ENCODE measurements at regions not wholly inside any gene's neighbourhood (a gene's known extent, or its start where the extent isn't known, plus 50 kb on each side); places are given as distances from the start of the nearest gene placed in this dataset.

DNA sequence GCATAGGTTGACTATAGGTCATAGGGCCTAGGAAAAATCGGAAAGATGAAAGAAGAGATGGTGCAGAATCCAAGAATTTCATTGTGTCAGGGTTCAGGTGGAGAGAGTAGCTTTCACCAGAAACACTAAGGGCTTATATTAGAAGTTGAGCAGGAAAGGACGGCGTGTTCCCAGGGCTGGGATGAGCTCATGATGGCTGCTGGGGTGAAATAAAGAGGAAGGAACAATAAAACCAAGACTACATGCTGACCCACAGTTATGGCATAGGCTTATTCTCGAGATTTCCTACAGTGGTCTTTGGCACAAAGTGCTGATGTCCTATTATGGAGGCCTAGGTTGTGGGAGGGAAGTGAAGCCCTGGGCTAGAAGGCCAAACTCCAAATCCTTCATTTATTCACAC is 195.8 kb downstream of the PTEN start:
- no peak for DNase-seq (ENCODE audit: low read depth)

DNA sequence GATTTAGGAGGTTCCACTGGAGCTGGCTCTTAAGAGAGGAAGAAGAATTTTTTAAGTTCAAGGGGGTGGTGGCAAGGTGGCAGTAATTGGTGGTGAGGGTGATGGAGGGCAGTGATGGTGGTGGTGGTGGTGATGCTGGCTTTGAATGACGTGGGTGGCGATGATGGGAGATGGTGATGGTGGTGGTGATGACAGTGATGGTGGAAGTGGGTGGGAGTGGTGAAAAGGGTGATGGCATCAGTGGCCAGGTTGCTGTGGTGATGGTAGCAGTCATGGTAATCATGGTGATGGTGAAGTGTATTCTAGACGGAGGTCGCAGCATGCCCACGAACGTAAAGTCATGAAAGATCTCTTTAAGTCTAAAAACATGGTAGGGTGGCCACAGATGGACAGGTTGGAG is 197.3 kb downstream of the PTEN start:
- DNase-seq (ENCODE audit: low read depth), result no peak

DNA sequence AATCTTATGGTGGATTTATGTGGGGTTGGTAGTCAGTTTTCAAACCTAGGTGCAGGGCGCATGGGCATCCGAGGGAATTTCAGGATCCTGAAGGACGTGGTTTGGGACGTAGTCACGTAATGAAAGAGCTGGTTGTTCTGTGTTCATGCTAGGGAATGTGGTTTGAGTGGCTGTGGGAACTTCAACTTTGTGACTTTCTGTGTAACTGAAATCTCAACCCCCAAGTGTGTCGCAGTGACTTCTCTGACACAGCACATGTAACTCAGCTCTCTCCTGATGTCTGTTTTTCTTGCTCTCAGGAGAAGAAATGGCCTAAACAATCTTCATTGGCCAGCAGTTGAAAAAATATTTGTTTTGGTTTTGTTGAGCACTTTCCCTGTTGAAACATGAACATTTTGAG is 199.0 kb downstream of the PTEN start:
- DNase-seq (ENCODE audit: low read depth), result no peak

DNA sequence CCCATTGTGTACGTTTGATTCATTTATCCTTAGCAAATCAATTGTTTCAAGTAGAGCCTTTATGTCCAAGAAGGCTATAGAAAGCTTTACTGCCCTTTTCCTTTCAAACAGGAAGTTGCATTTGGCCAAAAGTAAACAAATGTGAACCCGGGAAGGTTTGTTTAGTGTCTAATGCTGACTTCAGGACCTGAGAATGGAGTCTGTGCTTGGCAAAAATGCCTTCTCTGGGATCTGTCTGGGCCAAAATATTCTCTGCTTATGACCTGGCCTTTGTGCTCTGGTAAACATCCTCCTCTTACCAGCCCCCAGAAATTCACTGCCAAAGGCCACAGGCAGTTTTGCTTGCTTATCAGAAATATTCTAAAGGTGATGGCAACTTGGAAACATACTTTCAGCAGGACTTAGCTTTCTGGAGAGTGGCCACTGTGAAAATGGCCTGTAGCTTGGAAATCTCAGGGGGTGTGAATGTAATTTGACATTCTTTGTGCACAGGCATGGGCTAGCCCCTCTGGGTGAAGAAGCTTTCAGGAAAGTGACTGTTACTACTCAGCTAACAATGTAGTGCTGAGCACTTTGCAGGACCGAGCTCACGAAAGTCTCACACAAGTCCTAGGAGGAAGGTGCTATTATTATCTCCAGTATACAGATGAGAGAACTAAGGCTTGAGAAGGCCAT is 199.5 kb downstream of the PTEN start:
- DNase-seq (ENCODE audit: low read depth), result no peak

DNA sequence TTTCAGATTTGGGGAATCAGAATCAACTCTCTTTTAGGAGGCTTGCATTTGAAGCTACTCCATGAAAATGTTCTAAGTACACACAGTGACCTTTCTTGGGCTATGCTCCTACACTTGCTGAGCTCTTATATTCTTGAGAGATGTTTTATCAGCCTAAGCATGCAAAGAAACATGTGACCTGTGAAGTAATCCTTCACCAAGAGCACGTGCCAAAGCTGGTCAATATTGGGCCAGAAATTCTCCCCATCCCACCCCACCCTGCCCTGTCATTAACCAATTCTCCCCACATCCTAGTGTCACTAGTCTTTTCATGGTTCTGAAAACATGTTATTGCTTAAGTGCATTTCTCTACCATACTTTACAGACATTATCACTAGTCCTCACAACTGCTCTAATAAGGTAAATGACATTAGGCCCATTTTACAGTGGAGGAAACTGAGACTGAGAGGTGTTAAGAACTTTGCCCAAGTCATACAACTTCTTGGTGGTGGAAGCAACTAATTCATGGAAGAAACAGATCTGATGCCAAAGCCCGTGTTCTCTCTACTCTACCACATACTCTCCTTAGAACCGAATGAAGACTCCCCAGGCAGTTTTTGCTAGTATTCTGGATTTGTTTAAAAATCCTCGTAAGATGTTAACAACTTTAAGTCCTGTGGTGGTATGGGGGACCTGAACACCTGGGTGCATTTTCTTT is 200.6 kb downstream of the PTEN start:
- DNase-seq (ENCODE audit: low read depth), result no peak

DNA sequence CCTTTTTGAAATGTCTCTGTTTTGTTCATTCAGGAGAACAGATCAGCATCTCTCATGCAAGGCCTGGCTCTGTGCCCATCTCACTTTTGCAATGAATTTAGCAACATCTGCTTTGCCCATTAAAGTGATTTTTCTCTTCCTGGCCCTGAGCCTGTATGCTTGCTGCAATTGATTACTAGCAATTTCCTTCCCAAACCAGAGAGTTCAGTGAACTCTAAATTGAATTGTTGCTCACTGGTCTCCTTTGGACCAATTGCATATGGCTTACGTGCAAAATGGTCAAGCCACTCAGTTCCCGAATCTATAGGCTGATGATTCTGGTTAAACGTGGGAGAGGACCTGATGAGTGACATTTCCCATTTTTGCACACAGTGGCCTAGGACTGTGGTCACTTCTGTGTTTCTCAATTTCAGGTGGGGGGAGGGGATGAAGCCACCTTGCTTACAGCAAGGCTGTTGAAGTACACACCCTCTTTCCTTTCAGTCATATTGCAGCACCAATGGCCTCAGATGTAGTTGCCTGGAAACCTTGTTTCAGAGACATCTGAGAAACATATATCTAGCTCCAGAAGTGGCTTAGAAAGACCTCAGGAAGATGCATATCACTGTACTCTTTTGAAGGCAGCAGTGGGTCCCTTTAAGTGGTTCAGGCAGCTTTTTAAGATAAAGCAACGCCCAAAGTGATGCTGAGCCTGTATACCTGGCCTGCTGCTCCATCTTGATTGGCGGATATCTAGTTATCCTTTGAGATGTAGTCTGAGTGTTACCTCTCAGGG is 201.4 kb downstream of the PTEN start:
- no peak for DNase-seq (ENCODE audit: low read depth)

DNA sequence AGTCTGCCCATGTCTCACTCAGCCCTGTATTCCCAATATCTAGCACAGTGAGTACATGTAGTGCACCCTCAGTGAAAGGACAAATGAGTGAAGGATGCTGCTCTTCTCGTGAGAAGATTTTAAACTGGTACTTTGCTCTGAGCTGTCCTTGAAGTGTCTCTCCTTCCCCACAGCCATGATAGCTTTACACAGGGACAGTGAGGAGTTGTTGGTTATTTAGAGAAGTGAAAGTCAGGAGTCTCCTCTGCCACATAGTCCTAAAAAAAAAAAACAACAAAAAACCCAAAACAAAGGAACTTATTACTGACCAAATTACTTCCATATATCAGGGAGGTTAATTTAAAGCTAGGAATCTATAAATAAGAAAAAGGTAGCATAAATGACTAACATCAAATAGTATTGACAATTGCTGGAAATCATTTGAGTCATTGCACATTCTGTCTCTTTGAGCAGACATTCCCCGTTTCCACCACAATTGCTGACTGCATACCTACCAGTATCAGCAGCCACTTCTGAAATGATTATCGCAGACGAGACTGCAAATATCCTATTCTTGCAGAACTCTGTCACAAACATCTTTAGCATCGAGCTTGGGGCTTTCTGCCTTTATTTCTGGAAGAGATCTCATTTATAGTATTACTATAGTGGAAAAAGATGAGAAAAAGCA is 202.1 kb downstream of the PTEN start:
- no peak for DNase-seq (ENCODE audit: low read depth)

DNA sequence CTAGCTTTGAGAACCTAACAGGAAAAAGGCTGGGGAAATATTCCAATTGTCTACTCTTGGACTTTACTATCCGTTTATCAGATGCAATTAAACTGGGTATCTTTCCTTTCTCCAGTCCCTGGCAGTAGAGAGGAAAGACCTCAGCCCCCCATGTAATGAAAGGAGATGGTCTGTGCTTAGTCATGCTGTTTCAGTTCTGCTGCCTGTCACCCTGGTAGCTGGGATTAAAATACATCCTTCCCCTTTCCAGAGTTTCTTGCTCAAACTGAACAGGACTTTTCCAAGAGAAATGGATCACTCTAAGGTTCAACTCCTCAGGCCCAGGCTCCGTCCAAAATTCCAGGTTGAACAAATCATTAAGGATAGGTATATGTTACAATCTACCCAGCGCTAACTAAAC is 202.9 kb downstream of the PTEN start:
- no peak for DNase-seq (ENCODE audit: low read depth)

DNA sequence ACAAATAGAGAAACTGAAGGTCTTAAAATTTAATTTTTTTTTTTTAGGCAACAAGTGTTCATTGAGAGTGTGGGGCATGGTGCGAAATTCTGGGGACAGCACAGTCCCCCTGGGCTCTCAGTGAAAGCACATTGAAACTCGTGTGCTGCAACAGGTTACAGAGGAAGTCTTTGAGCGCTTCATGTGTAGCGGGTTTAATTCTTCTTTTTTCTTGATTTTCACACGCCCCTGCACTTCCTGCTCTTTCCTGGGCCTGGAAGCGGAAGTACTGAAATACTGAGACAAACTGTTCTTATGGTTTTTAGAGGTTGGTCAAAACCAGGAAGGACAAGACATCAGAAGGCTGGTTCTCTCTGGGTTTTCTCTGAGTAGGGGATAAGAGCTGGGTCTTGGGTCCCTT is 203.5 kb downstream of the PTEN start:
- no peak for DNase-seq (ENCODE audit: low read depth)

DNA sequence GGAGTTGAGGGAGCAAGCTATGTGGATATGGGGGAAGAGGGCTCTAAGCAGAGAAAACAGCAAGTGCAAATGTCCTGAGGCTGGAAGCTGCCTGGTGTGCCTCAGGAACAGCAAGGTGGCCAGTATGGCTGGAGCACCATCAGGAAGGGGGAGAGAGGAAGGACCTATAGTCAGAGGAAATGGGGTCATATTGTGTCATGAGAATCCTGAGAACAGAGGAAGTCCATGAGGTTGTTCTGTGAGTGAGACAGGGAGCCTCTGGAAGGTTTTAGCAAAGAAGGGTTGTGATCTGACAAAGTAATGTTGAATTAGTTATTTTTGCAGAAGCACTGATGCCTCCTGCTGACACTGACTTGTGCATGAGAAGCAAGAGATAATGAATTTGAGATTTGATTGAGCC is 204.3 kb downstream of the PTEN start:
- no peak for DNase-seq (ENCODE audit: low read depth)

DNA sequence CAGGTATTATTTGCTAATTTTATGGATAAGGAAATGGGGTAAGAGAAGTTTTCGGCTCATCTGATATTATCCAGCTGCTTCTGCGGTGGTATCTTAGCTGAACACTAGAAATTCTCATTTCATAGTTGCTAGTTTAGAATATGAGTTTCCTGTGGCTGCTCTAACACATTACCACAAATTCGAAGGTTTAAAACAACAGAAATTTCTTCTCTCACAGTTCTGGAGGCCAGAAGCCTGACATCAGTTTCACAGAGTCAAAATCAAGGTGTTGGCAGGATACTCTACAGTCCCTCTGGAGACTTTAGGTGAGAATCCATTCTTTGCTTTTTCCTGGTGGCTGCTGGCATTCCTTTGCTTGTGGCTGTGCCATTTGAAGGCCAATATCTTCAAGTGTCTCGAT is 205.9 kb downstream of the PTEN start:
- DNase-seq (ENCODE audit: low read depth), result no peak

DNA sequence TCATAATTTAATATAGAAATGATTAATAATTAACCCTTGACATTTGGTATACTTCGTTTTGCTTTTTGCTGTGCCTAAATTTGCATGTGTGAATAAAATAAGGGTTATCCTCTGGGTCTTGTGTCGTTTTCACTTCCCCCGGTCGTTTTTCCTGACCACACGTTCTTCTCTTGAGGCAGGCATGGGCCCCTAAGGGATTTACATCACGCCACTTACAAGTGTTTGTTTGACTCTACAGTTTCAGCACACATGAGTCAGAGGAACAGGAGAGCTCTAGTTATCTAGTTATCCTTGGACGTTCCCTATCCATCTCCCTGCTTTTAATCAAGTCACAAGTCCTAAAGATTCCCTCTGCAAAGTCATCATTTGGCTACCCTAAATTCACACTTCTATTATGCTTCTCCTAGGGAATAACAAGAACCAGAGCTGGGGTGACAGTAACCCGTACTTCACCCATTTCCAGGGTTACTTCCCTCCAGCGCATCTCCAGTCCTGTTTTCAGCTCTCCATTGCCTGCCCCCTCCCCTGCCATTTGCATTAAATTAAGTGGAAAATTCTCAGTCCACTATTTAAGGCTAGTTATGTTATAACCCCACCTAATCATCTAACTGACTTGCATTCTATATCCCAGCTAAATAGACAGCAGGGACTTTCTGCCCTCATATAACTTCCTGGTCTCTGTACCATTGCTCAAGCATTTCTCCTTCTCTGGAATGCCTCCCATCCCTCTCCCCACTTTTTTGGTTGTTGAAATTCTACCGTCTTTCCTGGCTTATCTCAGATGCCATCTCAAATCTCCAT is 206.9 kb downstream of the PTEN start:
- no peak for DNase-seq (ENCODE audit: low read depth)

DNA sequence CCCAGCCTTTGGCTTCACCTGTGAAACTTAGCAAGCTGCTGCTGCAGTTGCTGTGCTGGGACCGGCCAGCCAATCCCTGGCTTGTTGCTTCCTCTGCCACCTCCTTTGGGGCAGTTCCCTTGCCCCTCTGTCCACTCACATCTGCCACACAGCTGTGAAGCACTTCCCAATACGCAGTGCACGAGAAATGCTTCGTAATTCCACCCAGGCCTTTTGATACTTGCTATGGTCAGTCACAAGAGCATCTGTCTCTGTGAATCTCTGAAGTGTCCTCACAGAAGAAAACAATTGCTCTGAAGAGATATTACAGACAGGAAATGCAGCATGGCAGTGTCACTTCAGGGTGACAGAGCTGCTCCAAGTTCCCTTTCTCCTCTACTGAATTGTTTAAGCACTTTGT is 208.5 kb downstream of the PTEN start:
- no peak for DNase-seq (ENCODE audit: low read depth)

DNA sequence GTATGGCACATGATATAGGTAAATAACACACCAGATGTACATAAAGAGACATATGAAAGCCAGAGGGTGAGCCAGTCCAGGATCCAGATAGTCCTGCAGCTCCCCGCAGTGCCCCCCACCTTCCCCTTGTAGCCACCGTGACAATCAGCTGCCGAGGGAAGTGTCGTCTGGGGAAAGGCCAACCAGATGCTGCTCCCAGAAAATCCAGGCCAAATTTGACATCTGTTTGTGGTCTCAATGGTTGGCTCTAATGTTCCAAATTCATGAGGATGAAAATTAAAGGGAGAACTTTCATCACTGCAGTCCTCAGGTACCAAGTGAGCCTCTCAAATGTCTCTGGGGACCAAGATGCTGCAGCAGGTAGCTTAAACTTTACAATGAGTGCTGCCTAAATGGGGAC is 210.3 kb downstream of the PTEN start:
- no peak for DNase-seq (ENCODE audit: low read depth)

DNA sequence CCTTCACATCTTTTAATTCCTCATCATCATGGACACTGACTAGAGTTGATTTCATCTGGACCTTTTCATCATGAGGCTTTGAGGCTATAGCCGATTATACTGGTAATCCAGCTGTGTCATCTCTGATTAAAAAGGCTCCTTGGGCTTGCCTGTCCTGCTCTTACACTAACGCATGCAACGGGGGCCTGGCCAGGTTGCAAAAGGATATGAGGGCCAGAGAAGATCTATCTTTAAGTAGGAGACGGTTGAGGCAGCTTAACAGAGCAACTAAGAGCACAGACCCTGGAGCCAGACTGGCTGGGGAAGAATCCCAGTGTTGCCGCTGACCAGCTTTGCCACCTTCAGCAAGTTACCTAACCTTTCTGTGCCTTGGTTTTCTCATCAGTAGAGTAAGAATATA is 211.5 kb downstream of the PTEN start:
- DNase-seq (ENCODE audit: low read depth), result no peak

DNA sequence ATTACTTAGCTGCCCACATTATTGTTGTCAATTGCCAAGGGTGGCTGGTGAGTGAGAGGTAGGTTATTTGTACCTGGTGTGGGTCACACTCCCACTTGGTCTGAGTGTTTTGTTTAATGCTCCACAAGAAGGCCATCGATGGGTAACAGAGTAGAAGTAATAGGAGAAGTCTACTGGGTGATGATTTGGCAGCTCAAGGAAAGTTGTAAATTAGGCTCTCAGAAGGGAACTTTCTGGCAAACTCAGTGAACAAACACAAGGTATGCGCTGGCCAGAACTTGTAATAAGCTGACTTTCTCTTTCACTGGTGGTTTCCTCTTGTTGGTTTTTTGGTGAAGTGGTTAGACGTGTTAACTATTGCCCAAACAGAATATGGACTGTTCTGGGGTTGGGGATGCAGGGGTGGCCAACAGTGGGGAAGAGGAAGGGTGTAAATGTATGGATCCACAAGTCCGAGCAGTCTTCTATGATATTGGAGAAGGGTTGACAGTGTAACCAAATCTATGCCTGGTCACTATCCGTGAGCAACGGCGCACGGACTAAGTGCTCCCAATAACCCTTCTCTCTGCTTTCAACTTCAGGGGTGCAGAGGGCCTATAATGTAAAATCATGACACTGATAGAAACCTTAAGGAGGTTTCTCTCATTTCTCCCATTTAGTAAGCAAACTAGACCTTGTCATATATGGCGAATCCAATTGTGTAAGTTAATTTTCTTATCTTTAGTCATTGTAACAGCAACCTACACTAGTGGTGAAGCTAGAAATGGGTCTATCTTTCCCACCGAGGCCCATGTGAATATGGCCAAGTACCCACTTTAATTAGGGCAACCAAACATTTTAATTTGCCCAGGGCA is 212.8 kb downstream of the PTEN start:
- no peak for DNase-seq (ENCODE audit: low read depth)

DNA sequence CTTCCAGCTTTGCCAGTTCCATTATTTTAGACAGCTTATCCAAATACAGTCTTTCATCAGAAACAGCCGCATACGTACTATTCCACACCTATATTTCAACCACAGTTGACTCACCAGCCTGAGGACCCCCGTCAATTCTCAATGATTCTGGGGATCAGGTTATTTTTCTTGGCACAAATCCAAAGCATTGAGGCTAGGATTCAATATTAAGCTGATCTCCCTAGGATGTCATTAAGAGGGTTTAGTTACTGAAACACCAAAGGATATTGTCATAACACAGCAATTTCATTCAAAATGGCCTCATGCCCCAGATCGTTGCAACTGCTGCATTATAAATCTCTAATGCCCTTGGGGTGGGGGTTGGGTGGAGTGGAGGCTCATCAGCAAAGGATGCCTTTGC is 214.6 kb downstream of the PTEN start:
- DNase-seq (ENCODE audit: low read depth), result no peak

DNA sequence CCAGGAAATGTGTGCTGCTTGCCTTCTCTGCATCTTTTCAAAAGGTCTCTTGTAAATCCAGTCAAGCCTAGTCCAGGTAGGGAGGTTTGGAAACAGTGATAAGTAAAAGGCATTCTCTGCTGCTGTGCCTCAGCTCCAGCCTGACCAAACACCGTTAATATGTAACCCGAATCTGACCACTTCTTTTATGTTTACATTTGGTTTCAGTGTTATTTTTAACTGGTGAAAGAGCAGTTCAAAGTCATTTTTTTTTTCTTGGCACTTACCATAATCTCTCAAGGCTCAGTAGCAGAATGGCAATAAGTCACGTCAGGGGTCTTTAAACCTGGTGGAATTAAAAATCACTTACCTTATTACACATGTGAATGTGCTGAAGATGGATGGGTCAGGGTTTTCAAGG is 216.8 kb downstream of the PTEN start:
- no peak for DNase-seq (ENCODE audit: low read depth)

DNA sequence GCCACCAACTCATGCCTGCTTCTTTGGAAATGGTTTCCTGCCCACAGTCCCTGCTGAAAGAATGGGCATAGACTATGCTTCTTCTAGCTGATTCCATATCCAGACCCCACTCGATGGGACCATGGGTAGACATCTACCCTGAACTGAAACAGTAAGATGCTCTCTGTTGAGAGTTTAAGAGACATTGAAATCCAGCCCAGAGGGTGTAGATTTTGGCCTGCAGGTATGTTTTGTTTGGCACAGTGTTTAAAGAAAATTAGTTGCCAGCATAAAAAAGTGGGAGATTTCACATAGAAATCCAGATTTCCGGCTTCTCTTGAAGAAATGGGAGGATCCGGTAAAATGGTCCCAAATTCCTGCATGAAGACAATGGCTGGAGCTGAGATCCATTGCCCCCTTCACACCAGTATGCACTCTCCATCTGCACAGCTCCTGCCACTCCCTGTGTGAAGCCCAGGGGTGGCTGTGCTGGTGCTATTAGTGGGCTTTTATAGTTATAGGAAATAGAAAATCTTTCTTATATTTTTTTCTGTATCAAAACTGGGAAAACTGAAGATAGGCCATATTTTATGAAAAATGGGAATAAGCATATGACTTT is 218.1 kb downstream of the PTEN start:
- DNase-seq (ENCODE audit: low read depth), result no peak

DNA sequence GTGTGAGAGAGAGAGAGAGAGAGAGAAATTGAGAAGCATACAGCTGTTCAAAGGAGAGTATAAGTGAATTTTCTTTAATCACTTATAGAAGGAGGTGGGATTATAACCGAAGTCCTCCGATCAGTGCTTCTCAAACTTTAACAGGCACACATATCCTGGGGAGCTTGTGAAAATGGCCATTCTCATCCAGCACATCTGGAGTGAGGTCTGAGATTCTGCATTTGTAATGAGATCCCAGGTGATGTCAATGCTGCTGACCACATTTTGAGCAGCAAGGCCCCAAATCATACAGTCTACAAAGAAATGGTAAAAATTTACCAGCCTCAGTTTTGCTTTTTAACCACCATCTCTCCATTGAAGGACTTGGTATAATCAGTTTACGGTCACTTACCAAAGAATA is 219.0 kb downstream of the PTEN start:
- no peak for DNase-seq (ENCODE audit: low read depth)

Measured in activated gamma-delta T cell treated with anti-CD3 and anti-CD28 coated beads, Interleukin-2, amount 50 U/mL, for 16 hours (primary cell).